DND-41 (cell line): ENCODE measurements at regions not wholly inside any gene's neighbourhood (a gene's known extent, or its start where the extent isn't known, plus 50 kb on each side); places are given as distances from the start of the nearest gene placed in this dataset.

ENCODE experiments used
- CTCF ChIP-seq: IDR thresholded peaks from 2 replicates; pipeline ENCODE4 v1.5.1; 2012; ENCODE audit warnings: borderline replicate concordance, low read length, moderate library complexity, mild to moderate bottlenecking; ENCODE audit not compliant: poor library complexity, severe bottlenecking; ENCODE audit errors: extremely low read depth
- EZH2 ChIP-seq: IDR thresholded peaks from 3 replicates; pipeline ENCODE4 v1.6.1; 2012; ENCODE audit warnings: borderline replicate concordance, low read depth, mild to moderate bottlenecking, moderate library complexity, low read length, inconsistent platforms; ENCODE audit not compliant: severe bottlenecking

DNA sequence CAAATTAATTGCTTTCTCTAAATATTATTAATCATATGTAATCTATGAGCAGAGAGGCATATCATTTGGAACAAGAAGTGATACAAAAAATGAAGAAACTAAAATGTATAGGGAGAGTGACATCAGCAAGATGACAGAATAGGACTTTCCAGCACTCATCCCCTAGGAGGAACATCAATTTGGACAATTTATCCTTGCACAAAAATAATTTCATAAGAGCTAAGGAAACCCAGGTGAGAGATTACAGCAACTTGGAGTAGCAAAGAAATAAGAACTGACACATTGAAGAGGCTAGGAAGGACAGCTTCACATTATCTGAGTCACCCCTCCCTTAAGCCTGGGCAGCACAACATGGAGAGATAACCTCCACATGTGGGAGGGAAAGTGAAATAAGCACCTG, 347.5 kb downstream of the MAFB start:
- TF ChIP-seq CTCF (no peak), EZH2 (no peak)
